ENCODE measurements at regions not wholly inside any gene's neighbourhood (a gene's known extent, or its start where the extent isn't known, plus 50 kb on each side); places are given as distances from the start of the nearest gene placed in this dataset.

DNA sequence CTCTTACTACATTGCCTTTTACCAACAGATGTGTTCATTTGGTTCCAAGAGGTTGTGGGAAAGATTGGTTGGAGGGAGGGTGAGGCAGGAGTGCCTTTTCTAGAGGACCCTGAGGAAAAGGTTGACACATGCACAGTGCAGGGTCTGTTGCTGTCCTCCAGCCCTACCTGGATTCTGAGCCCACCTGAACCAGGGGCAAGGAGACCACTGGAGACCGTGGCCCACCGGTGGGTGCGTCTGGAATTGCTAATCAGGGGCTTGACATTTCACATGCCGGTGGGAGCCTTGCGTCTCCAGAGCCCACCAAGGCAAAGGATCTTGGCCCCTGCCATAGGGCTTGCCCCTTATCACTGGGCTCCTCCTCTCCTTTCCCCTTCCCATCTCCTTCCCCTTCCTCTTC, 80.4 kb upstream of the ZBED5 start:
- POLR2A ChIA-PET: no interaction called here
- TF ChIP-seq EGR1 (IDR thresholded peaks at IDR 0.05; ENCODE audit: low read depth) (no peak), ELF1 (IDR thresholded peaks at IDR 0.05; ENCODE audit: borderline replicate concordance, low read depth) (no peak), EZH2 (IDR thresholded peaks at IDR 0.05) (no peak), SIN3A (IDR thresholded peaks at IDR 0.05; ENCODE audit: low read depth) (no peak), POLR2A (IDR thresholded peaks at IDR 0.05; ENCODE audit: borderline replicate concordance, extremely low read depth, insufficient read depth, insufficient read length) (no peak), FOSL1 (IDR thresholded peaks at IDR 0.05; ENCODE audit: low read depth) (no peak)
- TF ChIP-seq, protein P1, sequence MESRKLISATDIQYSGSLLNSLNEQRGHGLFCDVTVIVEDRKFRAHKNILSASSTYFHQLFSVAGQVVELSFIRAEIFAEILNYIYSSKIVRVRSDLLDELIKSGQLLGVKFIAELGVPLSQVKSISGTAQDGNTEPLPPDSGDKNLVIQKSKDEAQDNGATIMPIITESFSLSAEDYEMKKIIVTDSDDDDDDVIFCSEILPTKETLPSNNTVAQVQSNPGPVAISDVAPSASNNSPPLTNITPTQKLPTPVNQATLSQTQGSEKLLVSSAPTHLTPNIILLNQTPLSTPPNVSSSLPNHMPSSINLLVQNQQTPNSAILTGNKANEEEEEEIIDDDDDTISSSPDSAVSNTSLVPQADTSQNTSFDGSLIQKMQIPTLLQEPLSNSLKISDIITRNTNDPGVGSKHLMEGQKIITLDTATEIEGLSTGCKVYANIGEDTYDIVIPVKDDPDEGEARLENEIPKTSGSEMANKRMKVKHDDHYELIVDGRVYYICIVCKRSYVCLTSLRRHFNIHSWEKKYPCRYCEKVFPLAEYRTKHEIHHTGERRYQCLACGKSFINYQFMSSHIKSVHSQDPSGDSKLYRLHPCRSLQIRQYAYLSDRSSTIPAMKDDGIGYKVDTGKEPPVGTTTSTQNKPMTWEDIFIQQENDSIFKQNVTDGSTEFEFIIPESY (IDR thresholded peaks at IDR 0.05; ENCODE audit: extremely low read depth, insufficient replicate concordance, low read length): no peak

DNA sequence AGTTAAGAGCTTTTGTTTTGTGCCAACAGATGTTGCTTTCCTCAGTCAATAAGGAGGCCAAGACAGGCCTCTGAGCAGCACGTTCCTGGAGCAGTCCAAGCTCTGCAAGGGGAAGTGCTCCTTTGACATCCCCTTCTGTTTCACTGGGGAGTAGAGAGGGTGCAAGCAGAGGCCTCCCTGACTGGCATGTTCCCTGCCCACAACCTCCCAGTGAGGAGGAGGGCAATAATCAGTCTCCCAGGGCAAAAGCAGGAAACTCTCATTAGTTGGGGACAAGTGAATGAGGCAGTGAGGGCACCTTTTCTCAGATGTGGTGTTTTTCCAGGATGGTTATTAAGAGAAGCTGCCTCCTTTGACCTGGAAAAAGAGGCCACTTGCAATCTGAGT, 79.5 kb upstream of the ZBED5 start:
- no peak overlapping the region for H3K9ac ChIP-seq (ENCODE audit: low read length)
- no TSS peak for BruUV-seq (replicated peaks)
- ChIA-PET RAD21 (ENCODE audit: low non-redundant PET in 1 of 2, low total read pairs in 2 of 2, uncharacterized antibody in 2 of 2, unreplicated experiment in 2 of 2) (no interaction called here), POLR2A (no interaction called here), CTCF (no interaction called here)
- no peak overlapping the region for H2AFZ ChIP-seq (ENCODE audit: low read depth, low read length, poor library complexity, severe bottlenecking)
- ATAC-seq (no peak), DNase-seq (ENCODE audit: low read depth, low spot score) (no peak)
- intact Hi-C loops (cut with micrococcal nuclease): no loop called here
- H3K27me3 ChIP-seq (ENCODE audit: insufficient read depth, low read length): no peaks in the 10 kb centered on the region
- no peaks in the 10 kb centered on the region for H3K36me3 ChIP-seq (ENCODE audit: control insufficient read depth in 1 of 2, insufficient read depth in 2 of 2, low read length in 2 of 2)
- H3K4me2 ChIP-seq (ENCODE audit: low read length): no peak overlapping the region
- no peak for TF ChIP-seq CBX3 (IDR thresholded peaks at IDR 0.05; ENCODE audit: low read depth)
- TF ChIP-seq, protein P2, sequence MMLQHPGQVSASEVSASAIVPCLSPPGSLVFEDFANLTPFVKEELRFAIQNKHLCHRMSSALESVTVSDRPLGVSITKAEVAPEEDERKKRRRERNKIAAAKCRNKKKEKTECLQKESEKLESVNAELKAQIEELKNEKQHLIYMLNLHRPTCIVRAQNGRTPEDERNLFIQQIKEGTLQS (IDR thresholded peaks at IDR 0.05): no peak
- no peak for TF ChIP-seq YY1 (IDR thresholded peaks at IDR 0.05; ENCODE audit: extremely low read depth, insufficient replicate concordance, low read depth, low read length)
- no peaks in the 10 kb centered on the region; the same call in 1 of the 2 replicates for H3K9me2 ChIP-seq (ENCODE audit: insufficient read depth)
- H3K4me1 ChIP-seq (ENCODE audit: control insufficient read depth in 1 of 2, insufficient read depth in 2 of 2, low read length in 2 of 2): peaks cover 3 to 21% of the 10 kb centered on the region in 2 experiments
- no peak overlapping the region for H3K4me3 ChIP-seq (replicated peaks in 1 of 2; ENCODE audit: low read depth in 1 of 2, low read length in 2 of 2)
- H3K79me2 ChIP-seq (ENCODE audit: insufficient read depth, low read length): no peaks in the 10 kb centered on the region
- H3K27ac ChIP-seq (ENCODE audit: low read depth, low read length): no peak overlapping the region
- no peaks in the 10 kb centered on the region for H4K20me1 ChIP-seq (ENCODE audit: insufficient read depth)
- H3K9me3 ChIP-seq (ENCODE audit: control insufficient read depth in 1 of 2, insufficient read depth in 1 of 2, low read depth in 1 of 2, low read length in 2 of 2): no peaks in the 10 kb centered on the region

More for the DNA sequence above, 80.4 kb upstream of the ZBED5 start:
- no peaks in the 10 kb centered on the region for H4K20me1 ChIP-seq (ENCODE audit: insufficient read depth)
- no peak overlapping the region for H3K4me3 ChIP-seq (replicated peaks in 1 of 2; ENCODE audit: low read depth in 1 of 2, low read length in 2 of 2)
- H3K9me3 ChIP-seq (ENCODE audit: control insufficient read depth in 1 of 2, insufficient read depth in 1 of 2, low read depth in 1 of 2, low read length in 2 of 2): no peaks in the 10 kb centered on the region
- no peak for DNase-seq (ENCODE audit: low read depth, low spot score)
- no TSS peak for BruUV-seq (replicated peaks)
- no peak for ATAC-seq
- no peaks in the 10 kb centered on the region for H3K36me3 ChIP-seq (ENCODE audit: control insufficient read depth in 1 of 2, insufficient read depth in 2 of 2, low read length in 2 of 2)
- H3K9ac ChIP-seq (ENCODE audit: low read length): no peak overlapping the region
- no peak overlapping the region for H2AFZ ChIP-seq (ENCODE audit: low read depth, low read length, poor library complexity, severe bottlenecking)
- CTCF ChIA-PET: interaction anchor here (1.6 kb wide), 1 partner anchor 90 kb away, joined by 6 read pairs; no protein-coding TSS in a partner anchor
- RAD21 ChIA-PET (ENCODE audit: low non-redundant PET in 1 of 2, low total read pairs in 2 of 2, uncharacterized antibody in 2 of 2, unreplicated experiment in 2 of 2): no interaction called here
- H3K27ac ChIP-seq (ENCODE audit: low read depth, low read length): no peak overlapping the region
- intact Hi-C loops (cut with micrococcal nuclease): no loop called here
- H3K27me3 ChIP-seq (ENCODE audit: insufficient read depth, low read length): no peaks in the 10 kb centered on the region
- H3K4me2 ChIP-seq (ENCODE audit: low read length): no peak overlapping the region
- peaks cover 3 to 16% of the 10 kb centered on the region in 2 experiments for H3K4me1 ChIP-seq (ENCODE audit: control insufficient read depth in 1 of 2, insufficient read depth in 2 of 2, low read length in 2 of 2)
- no peaks in the 10 kb centered on the region; the same call in 1 of the 2 replicates for H3K9me2 ChIP-seq (ENCODE audit: insufficient read depth)
- H3K79me2 ChIP-seq (ENCODE audit: insufficient read depth, low read length): no peaks in the 10 kb centered on the region

Data from HCT116 (cell line).